GM12878 (cell line): ENCODE measurements at regions not wholly inside any gene's neighbourhood (a gene's known extent, or its start where the extent isn't known, plus 50 kb on each side); places are given as distances from the start of the nearest gene placed in this dataset.

Experiments
- CTCF ChIP-seq, 3 experiments: IDR thresholded peaks in 2 of 3; conservative IDR thresholded peaks in 1 of 3; 2 replicates each; pipeline ENCODE4 v1.5.1; 2011; ENCODE audit warnings: low read depth in 3 of 3, low read length in 3 of 3, mild to moderate bottlenecking in 3 of 3, control low read depth in 2 of 3, moderate library complexity in 2 of 3, inconsistent platforms in 1 of 3, mixed read lengths in 1 of 3; ENCODE audit not compliant: control insufficient read depth in 2 of 3, insufficient read depth in 1 of 3; ENCODE audit errors: extremely low read depth in 1 of 3
- EP300 ChIP-seq, 2 experiments: fragments of 150-350 bp in 1 of 2; IDR thresholded peaks; 2 replicates each; pipeline ENCODE4 v1.6.1; 2011 to 2012; ENCODE audit warnings: low read depth in 2 of 2, low read length in 2 of 2, borderline replicate concordance in 1 of 2, improper control_type of control experiment in 1 of 2, inconsistent platforms in 1 of 2; ENCODE audit not compliant: control insufficient read depth in 1 of 2
- GABPA ChIP-seq: IDR thresholded peaks from 2 replicates; pipeline ENCODE4 v1.6.1; 2014; ENCODE audit warnings: antibody characterized with exemption, low read depth, mild to moderate bottlenecking, inconsistent platforms
- POLR2AphosphoS5 ChIP-seq: IDR thresholded peaks from 2 replicates; pipeline ENCODE4 v1.6.1; 2011; ENCODE audit warnings: mild to moderate bottlenecking, low read length, inconsistent platforms
- RBBP5 ChIP-seq: fragments of 200-600 bp; sonication (generic); conservative IDR thresholded peaks from 2 replicates; pipeline ENCODE4 v1.6.1; 2016
- SREBF2 ChIP-seq: IDR thresholded peaks from 2 replicates; pipeline ENCODE4 v1.6.1; 2012; ENCODE audit warnings: mild to moderate bottlenecking, low read length
- TCF3 ChIP-seq: IDR thresholded peaks from 2 replicates; pipeline ENCODE4 v1.6.1; 2012; ENCODE audit warnings: low read depth, mild to moderate bottlenecking, low read length, borderline replicate concordance; ENCODE audit not compliant: insufficient read depth
- ZBTB40 ChIP-seq: fragments of 450-650 bp; IDR thresholded peaks from 2 replicates; pipeline ENCODE4 v1.6.1; 2016; ENCODE audit warnings: mild to moderate bottlenecking, moderate library complexity, borderline replicate concordance

GRCh38 chr15:69524296-69524695, 71.7 kb downstream of the RPLP1 start:
- TF ChIP-seq RBBP5 = no peak
- no peak for TF ChIP-seq SREBF2
- TF ChIP-seq CTCF (IDR thresholded peaks at IDR 0.05 in 2 of 3, conservative IDR thresholded peaks at IDR 0.05 in 1 of 3; ENCODE audit: control insufficient read depth in 2 of 3, extremely low read depth in 1 of 3, insufficient read depth in 1 of 3, low read depth in 3 of 3, low read length in 3 of 3) = no peak
- no peak for TF ChIP-seq ZBTB40
- TF ChIP-seq POLR2AphosphoS5 = no peak
- no peak for TF ChIP-seq EP300 (IDR thresholded peaks at IDR 0.05; ENCODE audit: borderline replicate concordance in 1 of 2, control insufficient read depth in 1 of 2, low read depth in 2 of 2, low read length in 2 of 2)
- no peak for TF ChIP-seq TCF3
- no peak for TF ChIP-seq GABPA
